ENCODE measurements at regions not wholly inside any gene's neighbourhood (a gene's known extent, or its start where the extent isn't known, plus 50 kb on each side); places are given as distances from the start of the nearest gene placed in this dataset.

- peak overlapping the region; percentile 24; the same call in 1 of the 2 replicates for H3K27ac ChIP-seq (ENCODE audit: low read depth, low read length)
- WGBS = 53% methylated on average over 6 of the region's 7 CpGs
- peaks cover 18% of the 10 kb centered on the region for H3K4me1 ChIP-seq (ENCODE audit: insufficient read depth, low read length)
- H3K9ac ChIP-seq (ENCODE audit: low read depth, low read length) = no peak overlapping the region
- no peak overlapping the region for H3K4me3 ChIP-seq (ENCODE audit: low read length)
- H3K36me3 ChIP-seq (ENCODE audit: insufficient read depth, low read length) = no peaks in the 10 kb centered on the region
- no peaks in the 10 kb centered on the region for H3K9me3 ChIP-seq (ENCODE audit: insufficient read depth, low read depth, low read length)
- H3K27me3 ChIP-seq (ENCODE audit: insufficient read depth, low read length) = no peaks in the 10 kb centered on the region
These were observed 120.8 kb upstream of the CDCA7L start for GRCh38 chr7:22066522-22066921.

GRCh38 chr7:22064816-22065215 lies 119.1 kb upstream of the CDCA7L start:
- peaks cover 23% of the 10 kb centered on the region for H3K4me1 ChIP-seq (ENCODE audit: insufficient read depth, low read length)
- no peak overlapping the region for H3K9ac ChIP-seq (ENCODE audit: low read depth, low read length)
- no peak overlapping the region for H3K27ac ChIP-seq (ENCODE audit: low read depth, low read length)
- H3K27me3 ChIP-seq (ENCODE audit: insufficient read depth, low read length) = no peaks in the 10 kb centered on the region
- H3K9me3 ChIP-seq (ENCODE audit: insufficient read depth, low read depth, low read length) = no peaks in the 10 kb centered on the region
- no peaks in the 10 kb centered on the region for H3K36me3 ChIP-seq (ENCODE audit: insufficient read depth, low read length)
- H3K4me3 ChIP-seq (ENCODE audit: low read length) = no peak overlapping the region
- 88% methylated on average over 2 of the region's 2 CpGs for WGBS

- Histone ChIP-seq H3K4me3 (ENCODE audit: low read length) (no peak overlapping the region), H3K27ac (ENCODE audit: low read depth, low read length) (no peak overlapping the region), H3K27me3 (ENCODE audit: insufficient read depth, low read length) (no peaks in the 10 kb centered on the region), H3K9ac (ENCODE audit: low read depth, low read length) (no peak overlapping the region), H3K36me3 (ENCODE audit: insufficient read depth, low read length) (no peaks in the 10 kb centered on the region), H3K4me1 (ENCODE audit: insufficient read depth, low read length) (peaks cover 15% of the 10 kb centered on the region), H3K9me3 (ENCODE audit: insufficient read depth, low read depth, low read length) (no peaks in the 10 kb centered on the region)
- WGBS = 80% methylated on average over 2 of the region's 2 CpGs
These were observed 116.1 kb upstream of the CDCA7L start for GRCh38 chr7:22061775-22062174.

GRCh38 chr7:22060863-22061262 lies 115.2 kb upstream of the CDCA7L start:
- Histone ChIP-seq H3K4me1 (ENCODE audit: insufficient read depth, low read length) (peaks cover 6% of the 10 kb centered on the region), H3K4me3 (ENCODE audit: low read length) (no peak overlapping the region), H3K9ac (ENCODE audit: low read depth, low read length) (no peak overlapping the region), H3K27me3 (ENCODE audit: insufficient read depth, low read length) (no peaks in the 10 kb centered on the region), H3K9me3 (ENCODE audit: insufficient read depth, low read depth, low read length) (no peaks in the 10 kb centered on the region), H3K27ac (ENCODE audit: low read depth, low read length) (no peak overlapping the region), H3K36me3 (ENCODE audit: insufficient read depth, low read length) (no peaks in the 10 kb centered on the region)
- WGBS = 70% methylated on average over 2 of the region's 3 CpGs

- 100% methylated on average over 1 of the region's 1 CpG for WGBS
- H3K27me3 ChIP-seq (ENCODE audit: insufficient read depth, low read length) = no peaks in the 10 kb centered on the region
These were observed 114.5 kb upstream of the CDCA7L start for GRCh38 chr7:22060197-22060596.

GRCh38 chr7:22055226-22055625 lies 109.5 kb upstream of the CDCA7L start:
- Histone ChIP-seq H3K27me3 (ENCODE audit: insufficient read depth, low read length) (no peaks in the 10 kb centered on the region), H3K9ac (ENCODE audit: low read depth, low read length) (no peak overlapping the region), H3K36me3 (ENCODE audit: insufficient read depth, low read length) (no peaks in the 10 kb centered on the region), H3K4me3 (ENCODE audit: low read length) (no peak overlapping the region), H3K9me3 (ENCODE audit: insufficient read depth, low read depth, low read length) (no peaks in the 10 kb centered on the region), H3K4me1 (ENCODE audit: insufficient read depth, low read length) (peaks cover 10% of the 10 kb centered on the region), H3K27ac (ENCODE audit: low read depth, low read length) (no peak overlapping the region)
- WGBS = 93% methylated on average over 6 of the region's 6 CpGs

More at GRCh38 chr7:22060197-22060596, 114.5 kb upstream of the CDCA7L start:
- Histone ChIP-seq H3K9me3 (ENCODE audit: insufficient read depth, low read depth, low read length) (no peaks in the 10 kb centered on the region), H3K4me3 (ENCODE audit: low read length) (no peak overlapping the region), H3K4me1 (ENCODE audit: insufficient read depth, low read length) (peaks cover 5% of the 10 kb centered on the region; the same call in 1 of the 2 replicates), H3K27ac (ENCODE audit: low read depth, low read length) (no peak overlapping the region), H3K36me3 (ENCODE audit: insufficient read depth, low read length) (no peaks in the 10 kb centered on the region), H3K9ac (ENCODE audit: low read depth, low read length) (no peak overlapping the region)

- Histone ChIP-seq H3K27ac (ENCODE audit: low read depth, low read length) (no peak overlapping the region), H3K9me3 (ENCODE audit: insufficient read depth, low read depth, low read length) (no peaks in the 10 kb centered on the region), H3K27me3 (ENCODE audit: insufficient read depth, low read length) (no peaks in the 10 kb centered on the region), H3K9ac (ENCODE audit: low read depth, low read length) (0 out of 2 replicates have a peak overlapping the region, but pooled peaks have one; percentile 17), H3K36me3 (ENCODE audit: insufficient read depth, low read length) (no peaks in the 10 kb centered on the region), H3K4me1 (ENCODE audit: insufficient read depth, low read length) (peaks cover 15% of the 10 kb centered on the region), H3K4me3 (ENCODE audit: low read length) (no peak overlapping the region)
- 82% methylated on average over 9 of the region's 9 CpGs for WGBS
These were observed 107.1 kb upstream of the CDCA7L start for GRCh38 chr7:22052674-22053365.

GRCh38 chr7:22051886-22052673 lies 106.4 kb upstream of the CDCA7L start:
- H3K36me3 ChIP-seq (ENCODE audit: insufficient read depth, low read length) = no peaks in the 10 kb centered on the region
- H3K4me3 ChIP-seq (ENCODE audit: low read length) = no peak overlapping the region
- H3K9me3 ChIP-seq (ENCODE audit: insufficient read depth, low read depth, low read length) = no peaks in the 10 kb centered on the region
- 65% methylated on average over 14 of the region's 14 CpGs for WGBS
- no peaks in the 10 kb centered on the region for H3K27me3 ChIP-seq (ENCODE audit: insufficient read depth, low read length)
- H3K4me1 ChIP-seq (ENCODE audit: insufficient read depth, low read length) = peaks cover 15% of the 10 kb centered on the region
- no peak overlapping the region for H3K9ac ChIP-seq (ENCODE audit: low read depth, low read length)
- H3K27ac ChIP-seq (ENCODE audit: low read depth, low read length) = no peak overlapping the region

GRCh38 chr7:22049766-22050500 lies 104.2 kb upstream of the CDCA7L start:
- Histone ChIP-seq H3K27me3 (ENCODE audit: insufficient read depth, low read length) (no peaks in the 10 kb centered on the region), H3K36me3 (ENCODE audit: insufficient read depth, low read length) (no peaks in the 10 kb centered on the region), H3K9me3 (ENCODE audit: insufficient read depth, low read depth, low read length) (0 out of 2 replicates have a peak, but pooled peaks cover 5% of the 10 kb centered on the region), H3K27ac (ENCODE audit: low read depth, low read length) (no peak overlapping the region), H3K9ac (ENCODE audit: low read depth, low read length) (no peak overlapping the region), H3K4me1 (ENCODE audit: insufficient read depth, low read length) (peaks cover 15% of the 10 kb centered on the region), H3K4me3 (ENCODE audit: low read length) (no peak overlapping the region)
- WGBS = 88% methylated on average over 17 of the region's 17 CpGs

- no peak overlapping the region for H3K9ac ChIP-seq (ENCODE audit: low read depth, low read length)
- H3K27ac ChIP-seq (ENCODE audit: low read depth, low read length) = no peak overlapping the region
- H3K36me3 ChIP-seq (ENCODE audit: insufficient read depth, low read length) = no peaks in the 10 kb centered on the region
- no peaks in the 10 kb centered on the region for H3K4me1 ChIP-seq (ENCODE audit: insufficient read depth, low read length)
- H3K4me3 ChIP-seq (ENCODE audit: low read length) = no peak overlapping the region
- H3K27me3 ChIP-seq (ENCODE audit: insufficient read depth, low read length) = no peaks in the 10 kb centered on the region
- 92% methylated on average over 5 of the region's 5 CpGs for WGBS
- H3K9me3 ChIP-seq (ENCODE audit: insufficient read depth, low read depth, low read length) = 0 out of 2 replicates have a peak, but pooled peaks cover 5% of the 10 kb centered on the region
These were observed 97.7 kb upstream of the CDCA7L start for GRCh38 chr7:22043367-22043766.

Data from HUES64 (cell line).